ENCODE measurements at regions not wholly inside any gene's neighbourhood (a gene's known extent, or its start where the extent isn't known, plus 50 kb on each side); places are given as distances from the start of the nearest gene placed in this dataset.

- H3K79me2 ChIP-seq (ENCODE audit: low read length), result no peaks in the 10 kb centered on the region
- no peaks in the 10 kb centered on the region for H3F3A ChIP-seq (ENCODE audit: insufficient read depth, low read length)
- H3K4me2 ChIP-seq (ENCODE audit: low read depth, low read length), result no peak overlapping the region
- H3K9me3 ChIP-seq (replicated peaks; ENCODE audit: insufficient read depth, low read length), result no peaks in the 10 kb centered on the region
- H3K4me1 ChIP-seq (ENCODE audit: low read length), result no peaks in the 10 kb centered on the region
- H3K36me3 ChIP-seq (replicated peaks; ENCODE audit: insufficient read depth, low read length), result no peaks in the 10 kb centered on the region
- H3K9me2 ChIP-seq (replicated peaks; ENCODE audit: insufficient read depth, low read length), result no peaks in the 10 kb centered on the region
- H3K27me3 ChIP-seq (replicated peaks; ENCODE audit: insufficient read depth, low read length), result no peaks in the 10 kb centered on the region
- no peak overlapping the region for H3K9ac ChIP-seq (ENCODE audit: low read length)
- DNase-seq, result no peak
- H3K4me3 ChIP-seq (ENCODE audit: low read length), result no peak overlapping the region
- TF ChIP-seq EZH2 (optimal IDR thresholded peaks at IDR 0.05; ENCODE audit: low read depth, low read length), result no peak
- TF ChIP-seq, protein P1, sequence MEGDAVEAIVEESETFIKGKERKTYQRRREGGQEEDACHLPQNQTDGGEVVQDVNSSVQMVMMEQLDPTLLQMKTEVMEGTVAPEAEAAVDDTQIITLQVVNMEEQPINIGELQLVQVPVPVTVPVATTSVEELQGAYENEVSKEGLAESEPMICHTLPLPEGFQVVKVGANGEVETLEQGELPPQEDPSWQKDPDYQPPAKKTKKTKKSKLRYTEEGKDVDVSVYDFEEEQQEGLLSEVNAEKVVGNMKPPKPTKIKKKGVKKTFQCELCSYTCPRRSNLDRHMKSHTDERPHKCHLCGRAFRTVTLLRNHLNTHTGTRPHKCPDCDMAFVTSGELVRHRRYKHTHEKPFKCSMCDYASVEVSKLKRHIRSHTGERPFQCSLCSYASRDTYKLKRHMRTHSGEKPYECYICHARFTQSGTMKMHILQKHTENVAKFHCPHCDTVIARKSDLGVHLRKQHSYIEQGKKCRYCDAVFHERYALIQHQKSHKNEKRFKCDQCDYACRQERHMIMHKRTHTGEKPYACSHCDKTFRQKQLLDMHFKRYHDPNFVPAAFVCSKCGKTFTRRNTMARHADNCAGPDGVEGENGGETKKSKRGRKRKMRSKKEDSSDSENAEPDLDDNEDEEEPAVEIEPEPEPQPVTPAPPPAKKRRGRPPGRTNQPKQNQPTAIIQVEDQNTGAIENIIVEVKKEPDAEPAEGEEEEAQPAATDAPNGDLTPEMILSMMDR (IDR thresholded peaks at IDR 0.05; ENCODE audit: low read length), result no peak
- H2AFZ ChIP-seq (ENCODE audit: low read length), result no peak overlapping the region
- H3K27ac ChIP-seq (ENCODE audit: low read length), result no peak overlapping the region
- H4K20me1 ChIP-seq (ENCODE audit: insufficient read depth, low read length), result no peaks in the 10 kb centered on the region
Measured at GRCh38 chr12:76201758-76202157, 117.3 kb upstream of the NAP1L1 start.

- no peak overlapping the region for H3K27ac ChIP-seq (ENCODE audit: low read length)
- no peaks in the 10 kb centered on the region for H3K27me3 ChIP-seq (replicated peaks; ENCODE audit: insufficient read depth, low read length)
- TF ChIP-seq, protein P1 (IDR thresholded peaks at IDR 0.05; ENCODE audit: low read length), result no peak
- TF ChIP-seq EZH2phosphoT487 (IDR thresholded peaks at IDR 0.05; ENCODE audit: low read length) (no peak), EZH2 (optimal IDR thresholded peaks at IDR 0.05; ENCODE audit: low read depth, low read length) (no peak)
- no peak overlapping the region for H3K9ac ChIP-seq (ENCODE audit: low read length)
- no peak for DNase-seq
- H4K20me1 ChIP-seq (ENCODE audit: insufficient read depth, low read length), result no peaks in the 10 kb centered on the region
- H3K79me2 ChIP-seq (ENCODE audit: low read length), result no peaks in the 10 kb centered on the region
- no peaks in the 10 kb centered on the region for H3K36me3 ChIP-seq (replicated peaks; ENCODE audit: insufficient read depth, low read length)
- no peaks in the 10 kb centered on the region for H3K9me2 ChIP-seq (replicated peaks; ENCODE audit: insufficient read depth, low read length)
- no peak overlapping the region for H3K4me2 ChIP-seq (ENCODE audit: low read depth, low read length)
- no peak overlapping the region for H2AFZ ChIP-seq (ENCODE audit: low read length)
- no peaks in the 10 kb centered on the region for H3F3A ChIP-seq (ENCODE audit: insufficient read depth, low read length)
- H3K9me3 ChIP-seq (replicated peaks; ENCODE audit: insufficient read depth, low read length), result no peaks in the 10 kb centered on the region
- H3K4me1 ChIP-seq (ENCODE audit: low read length), result no peaks in the 10 kb centered on the region
- no peak overlapping the region for H3K4me3 ChIP-seq (ENCODE audit: low read length)
Measured at GRCh38 chr12:76201316-76201715, 116.8 kb upstream of the NAP1L1 start.

DNA sequence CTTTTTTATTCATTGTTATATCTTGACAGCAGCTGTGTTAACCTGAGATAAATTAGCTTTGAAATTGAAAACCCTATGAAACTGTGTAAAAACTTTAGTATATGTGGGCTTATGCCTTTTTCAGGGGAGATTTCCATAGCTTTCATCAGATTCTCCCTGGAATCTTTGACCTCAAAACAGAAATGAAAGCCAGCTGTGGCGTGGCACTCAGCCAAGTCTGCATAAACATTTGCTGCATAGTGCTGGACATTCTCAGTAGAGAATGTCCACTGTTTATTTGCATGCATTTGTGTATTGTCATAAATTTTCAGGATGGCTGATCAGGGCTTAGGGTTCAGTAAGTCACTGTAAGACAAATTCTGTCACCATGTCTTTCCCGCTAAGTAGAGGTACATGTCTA, 115.3 kb upstream of the NAP1L1 start:
- Histone ChIP-seq H4K20me1 (ENCODE audit: insufficient read depth, low read length) (no peaks in the 10 kb centered on the region), H3K9ac (ENCODE audit: low read length) (no peak overlapping the region), H2AFZ (ENCODE audit: low read length) (no peak overlapping the region), H3K4me1 (ENCODE audit: low read length) (no peaks in the 10 kb centered on the region), H3K4me2 (ENCODE audit: low read depth, low read length) (no peak overlapping the region), H3K9me3 (replicated peaks; ENCODE audit: insufficient read depth, low read length) (no peaks in the 10 kb centered on the region), H3K79me2 (ENCODE audit: low read length) (no peaks in the 10 kb centered on the region), H3K9me2 (replicated peaks; ENCODE audit: insufficient read depth, low read length) (no peaks in the 10 kb centered on the region), H3K27me3 (replicated peaks; ENCODE audit: insufficient read depth, low read length) (no peaks in the 10 kb centered on the region), H3F3A (ENCODE audit: insufficient read depth, low read length) (no peaks in the 10 kb centered on the region), H3K36me3 (replicated peaks; ENCODE audit: insufficient read depth, low read length) (no peaks in the 10 kb centered on the region), H3K4me3 (ENCODE audit: low read length) (no peak overlapping the region), H3K27ac (ENCODE audit: low read length) (no peak overlapping the region)
- TF ChIP-seq EZH2phosphoT487 (IDR thresholded peaks at IDR 0.05; ENCODE audit: low read length), result no peak
- TF ChIP-seq, protein P1 (IDR thresholded peaks at IDR 0.05; ENCODE audit: low read length), result no peak
- TF ChIP-seq EZH2 (optimal IDR thresholded peaks at IDR 0.05; ENCODE audit: low read depth, low read length), result no peak
- DNase-seq, result no peak
